ENCODE measurements at regions not wholly inside any gene's neighbourhood (a gene's known extent, or its start where the extent isn't known, plus 50 kb on each side); places are given as distances from the start of the nearest gene placed in this dataset.

DNA sequence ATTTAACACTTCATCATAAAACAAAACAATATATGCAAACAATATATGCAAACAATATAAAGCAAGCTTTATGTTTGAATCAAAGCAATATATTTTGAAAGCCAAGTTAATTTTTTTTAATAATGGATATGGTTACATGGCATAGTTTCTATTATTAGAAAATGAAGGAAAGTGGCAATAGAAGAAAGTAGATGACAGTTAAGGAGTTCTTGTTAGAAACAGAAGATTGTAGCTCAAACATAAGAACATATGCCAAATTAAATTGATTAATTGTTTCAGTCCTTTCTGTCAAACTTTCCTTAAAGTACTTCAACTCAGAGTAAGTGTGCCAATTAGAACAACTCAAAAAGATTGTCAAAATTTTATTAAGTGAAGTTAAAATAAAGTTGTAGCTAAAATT is 1248.3 kb downstream of the SLC16A7 start:
- no TSS peak for BruUV-seq (replicated peaks)
- no peak for TF ChIP-seq SRSF3 (IDR thresholded peaks at IDR 0.05; ENCODE audit: insufficient read depth, low read length)
- TF ChIP-seq CAMTA2 (CRISPR knock-in tag; conservative IDR thresholded peaks at IDR 0.05): no peak
- no peak for TF ChIP-seq ZNF384 (IDR thresholded peaks at IDR 0.05; ENCODE audit: low read depth, low read length)
- TF ChIP-seq ZNF224 (CRISPR knock-in tag; IDR thresholded peaks at IDR 0.05): no peak
- TF ChIP-seq SNIP1 (IDR thresholded peaks at IDR 0.05; ENCODE audit: low read depth): no peak
- TF ChIP-seq, protein P1, sequence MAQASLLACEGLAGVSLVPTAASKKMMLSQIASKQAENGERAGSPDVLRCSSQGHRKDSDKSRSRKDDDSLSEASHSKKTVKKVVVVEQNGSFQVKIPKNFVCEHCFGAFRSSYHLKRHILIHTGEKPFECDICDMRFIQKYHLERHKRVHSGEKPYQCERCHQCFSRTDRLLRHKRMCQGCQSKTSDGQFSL (CRISPR knock-in tag; IDR thresholded peaks at IDR 0.05): no peak
- TF ChIP-seq, protein P1 (tag; IDR thresholded peaks at IDR 0.05): no peak
- TF ChIP-seq, protein P2, sequence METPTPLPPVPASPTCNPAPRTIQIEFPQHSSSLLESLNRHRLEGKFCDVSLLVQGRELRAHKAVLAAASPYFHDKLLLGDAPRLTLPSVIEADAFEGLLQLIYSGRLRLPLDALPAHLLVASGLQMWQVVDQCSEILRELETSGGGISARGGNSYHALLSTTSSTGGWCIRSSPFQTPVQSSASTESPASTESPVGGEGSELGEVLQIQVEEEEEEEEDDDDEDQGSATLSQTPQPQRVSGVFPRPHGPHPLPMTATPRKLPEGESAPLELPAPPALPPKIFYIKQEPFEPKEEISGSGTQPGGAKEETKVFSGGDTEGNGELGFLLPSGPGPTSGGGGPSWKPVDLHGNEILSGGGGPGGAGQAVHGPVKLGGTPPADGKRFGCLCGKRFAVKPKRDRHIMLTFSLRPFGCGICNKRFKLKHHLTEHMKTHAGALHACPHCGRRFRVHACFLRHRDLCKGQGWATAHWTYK (CRISPR knock-in tag; IDR thresholded peaks at IDR 0.05): no peak
- TF ChIP-seq, protein P3, sequence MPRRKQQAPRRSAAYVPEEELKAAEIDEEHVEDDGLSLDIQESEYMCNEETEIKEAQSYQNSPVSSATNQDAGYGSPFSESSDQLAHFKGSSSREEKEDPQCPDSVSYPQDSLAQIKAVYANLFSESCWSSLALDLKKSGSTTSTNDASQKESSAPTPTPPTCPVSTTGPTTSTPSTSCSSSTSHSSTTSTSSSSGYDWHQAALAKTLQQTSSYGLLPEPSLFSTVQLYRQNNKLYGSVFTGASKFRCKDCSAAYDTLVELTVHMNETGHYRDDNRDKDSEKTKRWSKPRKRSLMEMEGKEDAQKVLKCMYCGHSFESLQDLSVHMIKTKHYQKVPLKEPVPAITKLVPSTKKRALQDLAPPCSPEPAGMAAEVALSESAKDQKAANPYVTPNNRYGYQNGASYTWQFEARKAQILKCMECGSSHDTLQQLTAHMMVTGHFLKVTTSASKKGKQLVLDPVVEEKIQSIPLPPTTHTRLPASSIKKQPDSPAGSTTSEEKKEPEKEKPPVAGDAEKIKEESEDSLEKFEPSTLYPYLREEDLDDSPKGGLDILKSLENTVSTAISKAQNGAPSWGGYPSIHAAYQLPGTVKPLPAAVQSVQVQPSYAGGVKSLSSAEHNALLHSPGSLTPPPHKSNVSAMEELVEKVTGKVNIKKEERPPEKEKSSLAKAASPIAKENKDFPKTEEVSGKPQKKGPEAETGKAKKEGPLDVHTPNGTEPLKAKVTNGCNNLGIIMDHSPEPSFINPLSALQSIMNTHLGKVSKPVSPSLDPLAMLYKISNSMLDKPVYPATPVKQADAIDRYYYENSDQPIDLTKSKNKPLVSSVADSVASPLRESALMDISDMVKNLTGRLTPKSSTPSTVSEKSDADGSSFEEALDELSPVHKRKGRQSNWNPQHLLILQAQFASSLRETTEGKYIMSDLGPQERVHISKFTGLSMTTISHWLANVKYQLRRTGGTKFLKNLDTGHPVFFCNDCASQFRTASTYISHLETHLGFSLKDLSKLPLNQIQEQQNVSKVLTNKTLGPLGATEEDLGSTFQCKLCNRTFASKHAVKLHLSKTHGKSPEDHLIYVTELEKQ (CRISPR knock-in tag; IDR thresholded peaks at IDR 0.05): no peak
- TF ChIP-seq ZNF24 (IDR thresholded peaks at IDR 0.05): no peak
- no peak for TF ChIP-seq FOXJ2 (tag; IDR thresholded peaks at IDR 0.05)
- no peak for TF ChIP-seq TSC22D4 (tag; IDR thresholded peaks at IDR 0.05)
- no peak for TF ChIP-seq CBX1 (IDR thresholded peaks at IDR 0.05; ENCODE audit: low read depth)
- no peak for TF ChIP-seq ZNF780A (CRISPR knock-in tag; IDR thresholded peaks at IDR 0.05)
- no peak for TF ChIP-seq KLF13 (tag; IDR thresholded peaks at IDR 0.05; ENCODE audit: borderline replicate concordance, low read depth)
- TF ChIP-seq, protein P4, sequence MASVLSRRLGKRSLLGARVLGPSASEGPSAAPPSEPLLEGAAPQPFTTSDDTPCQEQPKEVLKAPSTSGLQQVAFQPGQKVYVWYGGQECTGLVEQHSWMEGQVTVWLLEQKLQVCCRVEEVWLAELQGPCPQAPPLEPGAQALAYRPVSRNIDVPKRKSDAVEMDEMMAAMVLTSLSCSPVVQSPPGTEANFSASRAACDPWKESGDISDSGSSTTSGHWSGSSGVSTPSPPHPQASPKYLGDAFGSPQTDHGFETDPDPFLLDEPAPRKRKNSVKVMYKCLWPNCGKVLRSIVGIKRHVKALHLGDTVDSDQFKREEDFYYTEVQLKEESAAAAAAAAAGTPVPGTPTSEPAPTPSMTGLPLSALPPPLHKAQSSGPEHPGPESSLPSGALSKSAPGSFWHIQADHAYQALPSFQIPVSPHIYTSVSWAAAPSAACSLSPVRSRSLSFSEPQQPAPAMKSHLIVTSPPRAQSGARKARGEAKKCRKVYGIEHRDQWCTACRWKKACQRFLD (CRISPR knock-in tag; IDR thresholded peaks at IDR 0.05): no peak
- TF ChIP-seq, protein P5, sequence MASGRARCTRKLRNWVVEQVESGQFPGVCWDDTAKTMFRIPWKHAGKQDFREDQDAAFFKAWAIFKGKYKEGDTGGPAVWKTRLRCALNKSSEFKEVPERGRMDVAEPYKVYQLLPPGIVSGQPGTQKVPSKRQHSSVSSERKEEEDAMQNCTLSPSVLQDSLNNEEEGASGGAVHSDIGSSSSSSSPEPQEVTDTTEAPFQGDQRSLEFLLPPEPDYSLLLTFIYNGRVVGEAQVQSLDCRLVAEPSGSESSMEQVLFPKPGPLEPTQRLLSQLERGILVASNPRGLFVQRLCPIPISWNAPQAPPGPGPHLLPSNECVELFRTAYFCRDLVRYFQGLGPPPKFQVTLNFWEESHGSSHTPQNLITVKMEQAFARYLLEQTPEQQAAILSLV (tag; IDR thresholded peaks at IDR 0.05): no peak

More for the DNA sequence above, 1248.3 kb downstream of the SLC16A7 start:
- Histone ChIP-seq H3K36me3 (ENCODE audit: control insufficient read depth, insufficient read depth, low read length) (no peaks in the 10 kb centered on the region), H3K27me3 (ENCODE audit: control insufficient read depth in 2 of 2, insufficient read depth in 2 of 2, low read length in 2 of 2) (no peaks in the 10 kb centered on the region), H2AFZ (ENCODE audit: low read depth, low read length) (no peak overlapping the region), H3K4me1 (replicated peaks in 1 of 2; ENCODE audit: control insufficient read depth in 2 of 2, insufficient read depth in 2 of 2, low read length in 2 of 2) (no peaks in the 10 kb centered on the region), H3K9ac (ENCODE audit: insufficient read depth in 1 of 2, low read depth in 2 of 2, low read length in 2 of 2) (no peak overlapping the region), H3K4me2 (ENCODE audit: insufficient read depth, low read length) (no peak overlapping the region), H3K9me3 (replicated peaks; ENCODE audit: control insufficient read depth, insufficient read depth, low read depth, low read length) (no peaks in the 10 kb centered on the region), H3K9me1 (ENCODE audit: control insufficient read depth, insufficient read depth, low read length) (no peaks in the 10 kb centered on the region), H4K20me1 (replicated peaks; ENCODE audit: control insufficient read depth, insufficient read depth, low read length) (no peaks in the 10 kb centered on the region), H3K27ac (ENCODE audit: extremely low read depth, low read depth, low read length) (no peak overlapping the region), H3K4me3 (no peak overlapping the region), H3K79me2 (ENCODE audit: control insufficient read depth, insufficient read depth, low read length) (no peaks in the 10 kb centered on the region)
- no peak for ATAC-seq
- in situ Hi-C loops (cut with MboI) (no loop called here), intact Hi-C loops (cut with micrococcal nuclease) (no loop called here)
- no peak for FAIRE-seq
- CTCF ChIA-PET (ENCODE audit: low intra/inter-chr PET ratio): no interaction called here
- POLR2A ChIA-PET: no interaction called here
- DNase-seq (ENCODE audit: extremely low read depth in 1 of 4, low spot score in 3 of 4): no peak

All from K562 (cell line).